Gastrocnemius medialis (tissue), 4 donors: ENCODE measurements at regions not wholly inside any gene's neighbourhood (a gene's known extent, or its start where the extent isn't known, plus 50 kb on each side); places are given as distances from the start of the nearest gene placed in this dataset.

Experiments
- ATAC-seq, 2 donors: fragments of 150-250 bp; one replicate each; pipeline ENCODE4 v1.9.1; 2016
- DNase-seq, 2 donors: peaks; one replicate each; pipeline ENCODE4 v3.0.0-alpha.2; 2019
- H3K27ac ChIP-seq, 4 donors: fragments of 200-600 bp; sonication (generic); 1 replicate in 1 of 4; 2 replicates in 3 of 4; pipeline ENCODE4 v1.5.1; 2016 to 2018; ENCODE audit warnings: mild to moderate bottlenecking in 2 of 4, moderate library complexity in 1 of 4
- H3K27me3 ChIP-seq, 3 donors: fragments of 200-600 bp; sonication (generic) in 2 of 3; 1 replicate in 1 of 3; 2 replicates in 2 of 3; pipeline versions ENCODE4 v1.5.1 to v1.6.0; 2016 to 2019; ENCODE audit warnings: mild to moderate bottlenecking in 1 of 3, moderate library complexity in 1 of 3
- H3K36me3 ChIP-seq, 2 donors: fragments of 200-600 bp; sonication (generic) in 1 of 2; one replicate each; pipeline ENCODE4 v1.5.1; 2017 to 2018
- H3K4me1 ChIP-seq, 2 donors: fragments of 200-600 bp; sonication (generic) in 1 of 2; one replicate each; pipeline ENCODE4 v1.5.1; 2016 to 2017; ENCODE audit warnings: mild to moderate bottlenecking in 2 of 2
- H3K4me3 ChIP-seq, 4 donors: fragments of 200-600 bp; sonication (generic) in 3 of 4; 1 replicate in 1 of 4; 2 replicates in 3 of 4; pipeline ENCODE4 v1.5.1; 2016 to 2019; ENCODE audit warnings: mild to moderate bottlenecking in 2 of 4
- H3K9me3 ChIP-seq, 3 donors: fragments of 200-600 bp; sonication (generic) in 2 of 3; 1 replicate in 1 of 3; 2 replicates in 2 of 3; pipeline ENCODE4 v1.5.1; 2016 to 2019
- POLR2A ChIP-seq, 2 donors: fragments of 450-650 bp; IDR thresholded peaks; one replicate each; pipeline ENCODE4 v1.6.1; 2017; ENCODE audit warnings: antibody characterized with exemption in 2 of 2, mild to moderate bottlenecking in 2 of 2, moderate library complexity in 2 of 2
- in situ Hi-C, 4 donors: fragments of 200-750 bp; cut with MboI; loops; one replicate each; pipeline versions ENCODE4 v1.15.0 to v1.8.0; 2017; ENCODE audit warnings: low sequenced_read_pairs in 4 of 4
- intact Hi-C: fragments of 100-400 bp; cut with DNase I; formaldehyde crosslinking; loops from one replicate; pipeline ENCODE4 v1.15.1; 2023; ENCODE audit warnings: low total_unique reads
- TF ChIP-seq, protein P1 (sequence below), 5 experiments: fragments of 450-650 bp in 3 of 5; fragments of 200-600 bp in 2 of 5; sonication (generic) in 2 of 5; IDR thresholded peaks in 4 of 5; conservative IDR thresholded peaks in 1 of 5; 1 replicate in 4 of 5; 2 replicates in 1 of 5; pipeline ENCODE4 v1.5.1; 2016 to 2019; ENCODE audit warnings: antibody characterized with exemption in 5 of 5, mild to moderate bottlenecking in 3 of 5, moderate library complexity in 3 of 5

DNA sequence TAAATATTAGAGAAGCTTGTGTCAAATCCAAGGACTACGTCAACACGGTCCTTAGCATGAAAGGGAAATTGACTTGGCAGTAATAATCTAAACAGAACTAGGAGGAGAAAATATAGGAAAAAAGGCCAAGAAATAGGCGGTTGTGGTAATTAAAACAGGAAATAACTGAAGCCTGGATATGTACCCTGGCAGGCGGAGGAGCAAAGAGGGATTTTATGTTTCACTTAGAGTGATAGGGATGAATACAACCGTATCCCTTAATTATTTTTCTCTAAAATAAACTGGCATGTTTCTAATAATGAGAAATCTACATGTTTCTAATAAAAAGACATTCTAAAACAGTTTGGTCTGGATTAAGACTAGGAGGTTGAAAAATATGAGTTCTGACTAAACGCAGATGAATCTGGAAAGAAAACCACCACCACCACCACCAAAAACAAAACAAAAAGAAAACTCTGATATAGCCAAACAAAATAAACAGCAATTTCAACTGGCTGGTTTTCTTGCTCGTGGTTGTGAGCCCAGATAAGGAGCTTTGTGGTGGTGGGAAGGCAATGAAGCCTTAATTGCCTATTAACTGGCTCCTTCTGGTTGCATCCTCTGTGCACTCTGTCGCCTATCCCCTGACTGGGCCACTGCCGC, 334.2 kb upstream of the SNX7 start:
- no peak overlapping the region for H3K27ac ChIP-seq
- TF ChIP-seq, protein P1, sequence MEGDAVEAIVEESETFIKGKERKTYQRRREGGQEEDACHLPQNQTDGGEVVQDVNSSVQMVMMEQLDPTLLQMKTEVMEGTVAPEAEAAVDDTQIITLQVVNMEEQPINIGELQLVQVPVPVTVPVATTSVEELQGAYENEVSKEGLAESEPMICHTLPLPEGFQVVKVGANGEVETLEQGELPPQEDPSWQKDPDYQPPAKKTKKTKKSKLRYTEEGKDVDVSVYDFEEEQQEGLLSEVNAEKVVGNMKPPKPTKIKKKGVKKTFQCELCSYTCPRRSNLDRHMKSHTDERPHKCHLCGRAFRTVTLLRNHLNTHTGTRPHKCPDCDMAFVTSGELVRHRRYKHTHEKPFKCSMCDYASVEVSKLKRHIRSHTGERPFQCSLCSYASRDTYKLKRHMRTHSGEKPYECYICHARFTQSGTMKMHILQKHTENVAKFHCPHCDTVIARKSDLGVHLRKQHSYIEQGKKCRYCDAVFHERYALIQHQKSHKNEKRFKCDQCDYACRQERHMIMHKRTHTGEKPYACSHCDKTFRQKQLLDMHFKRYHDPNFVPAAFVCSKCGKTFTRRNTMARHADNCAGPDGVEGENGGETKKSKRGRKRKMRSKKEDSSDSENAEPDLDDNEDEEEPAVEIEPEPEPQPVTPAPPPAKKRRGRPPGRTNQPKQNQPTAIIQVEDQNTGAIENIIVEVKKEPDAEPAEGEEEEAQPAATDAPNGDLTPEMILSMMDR (IDR thresholded peaks at IDR 0.05 in 4 of 5, conservative IDR thresholded peaks at IDR 0.05 in 1 of 5): no peak
- TF ChIP-seq POLR2A (IDR thresholded peaks at IDR 0.05): no peak
- no peaks in the 10 kb centered on the region for H3K9me3 ChIP-seq
- in situ Hi-C loops: no loop called here
- no peaks in the 10 kb centered on the region for H3K36me3 ChIP-seq
- no peak overlapping the region for H3K4me3 ChIP-seq
- intact Hi-C loops: no loop called here
- H3K4me1 ChIP-seq: no peaks in the 10 kb centered on the region
- no peak for ATAC-seq
- DNase-seq: no peak
- no peaks in the 10 kb centered on the region for H3K27me3 ChIP-seq

GRCh38 chr1:98325646-98326440, 335.7 kb upstream of the SNX7 start:
- no peak overlapping the region for H3K4me3 ChIP-seq
- no peak overlapping the region for H3K27ac ChIP-seq
- no peaks in the 10 kb centered on the region for H3K4me1 ChIP-seq
- no peaks in the 10 kb centered on the region for H3K27me3 ChIP-seq
- no peaks in the 10 kb centered on the region for H3K9me3 ChIP-seq
- no peak for TF ChIP-seq POLR2A (IDR thresholded peaks at IDR 0.05)
- TF ChIP-seq, protein P1 (IDR thresholded peaks at IDR 0.05 in 4 of 5, conservative IDR thresholded peaks at IDR 0.05 in 1 of 5): no peak
- ATAC-seq (peak; percentile 29 to 45), DNase-seq (peak; percentile 30 to 56)
- in situ Hi-C loops: no loop called here
- intact Hi-C loops: no loop called here
- no peaks in the 10 kb centered on the region for H3K36me3 ChIP-seq

- no peaks in the 10 kb centered on the region for H3K4me1 ChIP-seq
- TF ChIP-seq POLR2A (IDR thresholded peaks at IDR 0.05): no peak
- TF ChIP-seq, protein P1 (IDR thresholded peaks at IDR 0.05 in 4 of 5, conservative IDR thresholded peaks at IDR 0.05 in 1 of 5): no peak
- no peak overlapping the region for H3K27ac ChIP-seq
- no peaks in the 10 kb centered on the region for H3K9me3 ChIP-seq
- H3K4me3 ChIP-seq: no peak overlapping the region
- ATAC-seq (peak in 1 of 2 donors; percentile 57), DNase-seq (peak in 1 of 2 donors; percentile 10)
- in situ Hi-C loops (no loop called here), intact Hi-C loops (no loop called here)
- H3K36me3 ChIP-seq: no peaks in the 10 kb centered on the region
- H3K27me3 ChIP-seq: no peaks in the 10 kb centered on the region
Measured at GRCh38 chr1:98323906-98324358, 337.6 kb upstream of the SNX7 start.

GRCh38 chr1:98323388-98323787, 338.1 kb upstream of the SNX7 start:
- H3K9me3 ChIP-seq: no peaks in the 10 kb centered on the region
- DNase-seq: peak in 1 of 2 donors; percentile 13
- TF ChIP-seq POLR2A (IDR thresholded peaks at IDR 0.05): no peak
- TF ChIP-seq, protein P1 (IDR thresholded peaks at IDR 0.05 in 4 of 5, conservative IDR thresholded peaks at IDR 0.05 in 1 of 5): no peak

More at GRCh38 chr1:98323388-98323787, 338.1 kb upstream of the SNX7 start:
- Histone ChIP-seq H3K36me3 (no peaks in the 10 kb centered on the region), H3K4me1 (no peaks in the 10 kb centered on the region), H3K27ac (no peak overlapping the region), H3K27me3 (no peaks in the 10 kb centered on the region), H3K4me3 (no peak overlapping the region)
- intact Hi-C loops (no loop called here), in situ Hi-C loops (no loop called here)
- ATAC-seq: peak in 1 of 2 donors; percentile 77
